HL-60 (cell line): ENCODE measurements at regions not wholly inside any gene's neighbourhood (a gene's known extent, or its start where the extent isn't known, plus 50 kb on each side); places are given as distances from the start of the nearest gene placed in this dataset.

Experiments used
- DNase-seq, 2 experiments: peaks; one replicate each; pipeline ENCODE4 v3.0.0-alpha.2; 2010 to 2020; ENCODE audit warnings: low read depth in 1 of 2, low spot score in 1 of 2
- H3K27ac ChIP-seq: fragments of 250-450 bp; sonication (Bioruptor Pico); replicated peaks from 2 replicates; pipeline ENCODE4 v1.5.1; 2020; ENCODE audit warnings: mild to moderate bottlenecking, moderate library complexity
- H3K27me3 ChIP-seq: fragments of 250-450 bp; sonication (Bioruptor Pico); 2 replicates; pipeline ENCODE4 v1.5.1; 2021; ENCODE audit warnings: mild to moderate bottlenecking, moderate library complexity; ENCODE audit not compliant: insufficient read depth, poor library complexity, severe bottlenecking
- H3K4me3 ChIP-seq: replicated peaks from 2 replicates; pipeline ENCODE4 v1.5.1; 2011; ENCODE audit warnings: mild to moderate bottlenecking, control low read depth, low read length; ENCODE audit not compliant: insufficient read depth
- CTCF ChIP-seq: IDR thresholded peaks from one replicate; pipeline ENCODE4 v1.5.1; 2011; ENCODE audit warnings: low read length, control low read depth, inconsistent platforms; ENCODE audit not compliant: insufficient read depth
- GABPA ChIP-seq: IDR thresholded peaks from 2 replicates; pipeline ENCODE4 v1.6.1; 2012; ENCODE audit warnings: low read depth
- POLR2AphosphoS5 ChIP-seq: IDR thresholded peaks from 2 replicates; pipeline ENCODE4 v1.6.1; 2012; ENCODE audit warnings: low read depth
- REST ChIP-seq: IDR thresholded peaks from 2 replicates; pipeline ENCODE4 v1.6.1; 2012; ENCODE audit warnings: low read depth; ENCODE audit not compliant: insufficient replicate concordance
- SPI1 ChIP-seq: IDR thresholded peaks from 2 replicates; pipeline ENCODE4 v1.6.1; 2012; ENCODE audit warnings: low read depth, mild to moderate bottlenecking, borderline replicate concordance

GRCh38 chr5:102579379-102579778 is 80.6 kb upstream of the SLCO6A1 start:
- Histone ChIP-seq H3K27ac (no peak overlapping the region), H3K27me3 (no peaks in the 10 kb centered on the region), H3K4me3 (no peak overlapping the region)
- no peak for TF ChIP-seq GABPA
- no peak for DNase-seq

- H3K27me3 ChIP-seq, result no peaks in the 10 kb centered on the region
- no peak overlapping the region for H3K27ac ChIP-seq
- no peak for TF ChIP-seq POLR2AphosphoS5
- no peak for TF ChIP-seq SPI1
- no peak for TF ChIP-seq CTCF
- TF ChIP-seq GABPA, result no peak
- DNase-seq, result no peak
- no peak overlapping the region for H3K4me3 ChIP-seq
Measured at GRCh38 chr5:102581011-102581410, 82.2 kb upstream of the SLCO6A1 start.

GRCh38 chr5:102582696-102583095 is 83.9 kb upstream of the SLCO6A1 start:
- Histone ChIP-seq H3K27ac (no peak overlapping the region), H3K4me3 (no peak overlapping the region), H3K27me3 (no peaks in the 10 kb centered on the region)
- no peak for DNase-seq
- TF ChIP-seq CTCF (no peak), GABPA (no peak), POLR2AphosphoS5 (no peak), SPI1 (no peak), REST (no peak)

GRCh38 chr5:102583276-102584124 is 84.7 kb upstream of the SLCO6A1 start:
- H3K4me3 ChIP-seq, result no peak overlapping the region
- TF ChIP-seq REST (no peak), GABPA (no peak)
- no peak for DNase-seq
- H3K27me3 ChIP-seq, result no peaks in the 10 kb centered on the region
- H3K27ac ChIP-seq, result no peak overlapping the region

GRCh38 chr5:102589661-102590060 is 90.9 kb upstream of the SLCO6A1 start:
- DNase-seq, result no peak
- H3K27ac ChIP-seq, result no peak overlapping the region
- TF ChIP-seq CTCF (no peak), REST (no peak), POLR2AphosphoS5 (no peak), GABPA (no peak), SPI1 (no peak)
- no peak overlapping the region for H3K4me3 ChIP-seq
- H3K27me3 ChIP-seq, result no peaks in the 10 kb centered on the region
